Heart right ventricle (tissue), 16 donors: ENCODE measurements at regions not wholly inside any gene's neighbourhood (a gene's known extent, or its start where the extent isn't known, plus 50 kb on each side); places are given as distances from the start of the nearest gene placed in this dataset.

ENCODE experiments used
- ATAC-seq, 8 donors: fragments of 200-7000 bp; cut with Tn5 transposase; one replicate each; pipeline ENCODE4 v1.9.1; 2020; ENCODE audit warnings: mild to moderate bottlenecking in 8 of 8, moderate library complexity in 8 of 8, moderate number of reproducible peaks in 1 of 8
- DNase-seq, 2 donors: peaks; one replicate each; pipeline ENCODE4 v3.0.0-alpha.2; 2020
- H3K27ac ChIP-seq, 10 donors: fragments of 200-600 bp; sonication (generic) in 2 of 10; one replicate each; pipeline versions ENCODE4 v1.5.0 to v1.8.0; 2020 to 2022; ENCODE audit warnings: mild to moderate bottlenecking in 3 of 10
- H3K27me3 ChIP-seq, 7 donors: fragments of 200-600 bp; one replicate each; pipeline ENCODE4 v1.8.0; 2021 to 2022; ENCODE audit warnings: mild to moderate bottlenecking in 2 of 7
- H3K36me3 ChIP-seq, 9 donors: fragments of 200-600 bp; sonication (generic) in 1 of 9; one replicate each; pipeline versions ENCODE4 v1.5.0 to v1.8.0; 2020 to 2022; ENCODE audit warnings: mild to moderate bottlenecking in 2 of 9
- H3K4me1 ChIP-seq, 9 donors: fragments of 200-600 bp; sonication (generic) in 1 of 9; one replicate each; pipeline versions ENCODE4 v1.5.0 to v1.8.0; 2020 to 2022; ENCODE audit warnings: mild to moderate bottlenecking in 4 of 9
- H3K4me3 ChIP-seq, 10 donors: fragments of 200-600 bp; sonication (generic) in 2 of 10; one replicate each; pipeline versions ENCODE4 v1.5.0 to v1.8.0; 2020 to 2022; ENCODE audit warnings: mild to moderate bottlenecking in 7 of 10, moderate library complexity in 2 of 10
- H3K9me3 ChIP-seq, 11 donors: fragments of 200-600 bp in 10 of 11; sonication (generic) in 2 of 11; one replicate each; pipeline versions ENCODE4 v1.5.0 to v1.8.0; 2013 to 2022; ENCODE audit warnings: mild to moderate bottlenecking in 2 of 11, control low read depth in 1 of 11, moderate library complexity in 1 of 11
- WGBS, 2 donors: extraction: QIAGEN DNeasy Blood & Tissue Kit; methylation state at CpG; one replicate each; pipeline ENCODE4 v1.1.7; 2013; ENCODE audit warnings: inconsistent platforms in 1 of 2; 5-methylcytosine and 5-hydroxymethylcytosine counted together
- intact Hi-C, 10 donors: fragments of 100-400 bp; cut with DNase I; formaldehyde crosslinking; loops; one replicate each; pipeline versions ENCODE4 v1.11.1 to v1.14.2; 2022
- TF ChIP-seq, protein P1 (sequence below), 9 donors: fragments of 200-600 bp; sonication (generic) in 2 of 9; IDR thresholded peaks; one replicate each; pipeline versions ENCODE4 v1.5.0 to v1.8.0; 2021 to 2022; ENCODE audit warnings: antibody characterized with exemption in 9 of 9, mild to moderate bottlenecking in 5 of 9, moderate library complexity in 1 of 9
- donor health status: Arrhythmogenic right ventricular cardiomyopathy.
- donor health status: ischemic (EF 13 %, LVEDD 7.1; RV severe dilation, severe dysfunction).
- donor health status: healthy with polysubstance abuse.
- donor health status: DM: no; HTN: yes; CAD: no.
- donor health status: DM: no; HTN: no; CAD: no.
- donor health status: ischemic (EF 25% LVEDD 6.9; RV normal size, moderate dysfunction).
- donor health status: ischemic (EF 25% LVEDD 5.7; RV mildly dilated, moderate dysfunction).
- donor health status: healthy.
- donor health status: DM: yes; HTN: yes; CAD: no.
- donor health status: Ischemic cardiomyopathy.
- donor health status: ischemic (EF 35%, LVEDD 5.7; RV mildly dilated, moderate dysfunction).
- donor health status: nonischemic (EF 11% LVEDD 7.7; RV severe dilation, severe dysfunction).
- donor health status: DM: yes; HTN: yes; CAD: no.
- donor health status: PGD.
- donor health status: ischemic (EF 29% LVEDD 5.4; RV normal size, mild dysfunction).
- donor health status: nonischemic (EF 23%, LVEDD 6.1; RV moderate dilation, normal function).

DNA sequence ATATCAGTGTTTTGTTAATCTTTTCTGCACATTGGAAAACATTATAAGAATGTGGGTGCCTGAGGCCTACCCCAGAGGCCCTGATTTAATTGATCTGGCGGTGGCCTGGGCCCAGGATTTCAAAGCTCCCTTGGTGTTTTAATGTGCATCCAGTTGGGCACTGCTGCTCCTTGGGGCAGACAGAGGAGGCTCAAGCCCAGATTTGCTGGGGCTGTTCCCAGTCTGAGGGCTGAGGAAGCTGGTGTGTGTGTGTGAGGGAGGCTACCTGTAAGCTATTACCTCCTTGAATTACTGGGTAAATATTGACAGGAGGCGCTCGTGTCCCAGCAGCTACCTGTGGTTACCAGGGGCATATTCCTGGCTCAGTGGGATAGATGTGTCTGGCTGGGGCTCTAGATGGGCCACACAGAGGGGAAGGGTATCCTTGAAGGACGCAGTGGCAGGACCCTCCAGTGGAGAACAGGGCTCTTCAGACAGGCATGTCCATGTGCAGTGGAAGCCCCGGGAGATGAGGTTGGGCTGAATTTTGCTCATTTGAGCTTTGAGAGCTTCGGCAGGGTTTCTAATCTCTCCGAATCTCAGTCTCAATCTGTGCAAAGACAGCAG lies 975.4 kb upstream of the ZNF722 start:
- H3K27me3 ChIP-seq = no peaks in the 10 kb centered on the region
- no peak for ATAC-seq
- no peaks in the 10 kb centered on the region for H3K36me3 ChIP-seq
- TF ChIP-seq, protein P1, sequence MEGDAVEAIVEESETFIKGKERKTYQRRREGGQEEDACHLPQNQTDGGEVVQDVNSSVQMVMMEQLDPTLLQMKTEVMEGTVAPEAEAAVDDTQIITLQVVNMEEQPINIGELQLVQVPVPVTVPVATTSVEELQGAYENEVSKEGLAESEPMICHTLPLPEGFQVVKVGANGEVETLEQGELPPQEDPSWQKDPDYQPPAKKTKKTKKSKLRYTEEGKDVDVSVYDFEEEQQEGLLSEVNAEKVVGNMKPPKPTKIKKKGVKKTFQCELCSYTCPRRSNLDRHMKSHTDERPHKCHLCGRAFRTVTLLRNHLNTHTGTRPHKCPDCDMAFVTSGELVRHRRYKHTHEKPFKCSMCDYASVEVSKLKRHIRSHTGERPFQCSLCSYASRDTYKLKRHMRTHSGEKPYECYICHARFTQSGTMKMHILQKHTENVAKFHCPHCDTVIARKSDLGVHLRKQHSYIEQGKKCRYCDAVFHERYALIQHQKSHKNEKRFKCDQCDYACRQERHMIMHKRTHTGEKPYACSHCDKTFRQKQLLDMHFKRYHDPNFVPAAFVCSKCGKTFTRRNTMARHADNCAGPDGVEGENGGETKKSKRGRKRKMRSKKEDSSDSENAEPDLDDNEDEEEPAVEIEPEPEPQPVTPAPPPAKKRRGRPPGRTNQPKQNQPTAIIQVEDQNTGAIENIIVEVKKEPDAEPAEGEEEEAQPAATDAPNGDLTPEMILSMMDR (IDR thresholded peaks at IDR 0.05) = no peak
- intact Hi-C loops = loop anchor here in 2 of 10 donors (2.0 to 10.0 kb wide), 2 partner anchors 16 to 1602 kb away; no protein-coding TSS in a partner anchor
- no peaks in the 10 kb centered on the region for H3K4me1 ChIP-seq
- no peak for DNase-seq
- H3K27ac ChIP-seq = no peak overlapping the region
- WGBS, 2 donors = 71 to 74% methylated on average over 7 of the region's 7 CpGs
- peaks cover 0 to 75% (median 2%) of the 10 kb centered on the region in 11 donors for H3K9me3 ChIP-seq
- no peak overlapping the region for H3K4me3 ChIP-seq

DNA sequence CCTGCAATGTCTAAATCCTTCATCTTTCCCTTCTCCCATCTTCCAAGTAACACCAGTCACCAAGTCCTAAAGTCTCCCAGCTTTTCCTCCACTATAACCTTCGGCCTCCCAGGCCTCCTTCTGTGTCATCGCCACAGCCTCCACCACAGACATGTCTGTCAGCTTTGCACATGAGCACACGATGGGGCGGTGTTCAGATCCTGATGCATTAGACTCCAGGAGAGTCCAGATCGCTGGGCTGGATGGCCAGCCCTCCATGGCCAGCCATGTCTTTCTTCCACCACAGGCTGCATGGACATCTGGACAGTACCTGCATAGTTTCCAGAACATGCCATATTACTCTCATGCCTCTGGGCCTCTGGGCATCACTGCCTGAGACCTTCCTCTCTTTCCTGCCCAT lies 974.2 kb upstream of the ZNF722 start:
- no peak overlapping the region for H3K4me3 ChIP-seq
- no peak for DNase-seq
- intact Hi-C loops = loop anchor here in 1 of 10 donors (10.0 kb wide), 1 partner anchor 1600 kb away; no protein-coding TSS in a partner anchor

DNA sequence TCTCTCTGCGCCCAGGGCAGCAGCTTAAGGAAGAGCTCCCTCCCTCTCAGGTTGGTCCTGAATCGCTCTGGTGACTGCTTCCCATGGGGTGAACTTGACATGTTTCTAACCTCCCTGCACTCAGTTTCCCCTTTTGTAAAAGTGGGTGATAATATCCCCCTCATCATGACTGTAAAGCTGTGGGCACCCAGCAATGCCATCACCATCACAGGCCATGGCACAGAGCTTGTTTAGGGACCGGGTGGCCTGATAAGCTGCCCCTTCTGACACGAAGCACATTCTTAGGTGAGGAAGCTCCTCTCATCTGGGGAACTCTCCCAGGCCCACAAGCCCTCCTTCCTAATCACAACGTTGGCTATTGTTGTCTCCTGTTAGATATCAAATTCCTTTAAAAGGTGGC lies 972.8 kb upstream of the ZNF722 start:
- no peak for ATAC-seq
- intact Hi-C loops = loop anchor here in 1 of 10 donors (10.0 kb wide), 1 partner anchor 1599 kb away; no protein-coding TSS in a partner anchor
- H3K27me3 ChIP-seq = no peaks in the 10 kb centered on the region
- H3K4me3 ChIP-seq = no peak overlapping the region
- WGBS, 2 donors = 46 to 53% methylated on average over 5 of the region's 5 CpGs
- H3K36me3 ChIP-seq = no peaks in the 10 kb centered on the region
- no peaks in the 10 kb centered on the region for H3K4me1 ChIP-seq
- no peak overlapping the region for H3K27ac ChIP-seq
- TF ChIP-seq, protein P1 (IDR thresholded peaks at IDR 0.05) = no peak
- no peak for DNase-seq
- peaks cover 0 to 89% (median 0%) of the 10 kb centered on the region in 11 donors for H3K9me3 ChIP-seq

More for the DNA sequence above, 974.2 kb upstream of the ZNF722 start:
- H3K4me1 ChIP-seq = no peaks in the 10 kb centered on the region
- no peaks in the 10 kb centered on the region for H3K27me3 ChIP-seq
- WGBS, 2 donors = 69 to 70% methylated on average over 5 of the region's 5 CpGs
- TF ChIP-seq, protein P1 (IDR thresholded peaks at IDR 0.05) = no peak
- no peak for ATAC-seq
- no peak overlapping the region for H3K27ac ChIP-seq
- H3K9me3 ChIP-seq = peaks cover 0 to 87% (median 0%) of the 10 kb centered on the region in 11 donors
- no peaks in the 10 kb centered on the region for H3K36me3 ChIP-seq

DNA sequence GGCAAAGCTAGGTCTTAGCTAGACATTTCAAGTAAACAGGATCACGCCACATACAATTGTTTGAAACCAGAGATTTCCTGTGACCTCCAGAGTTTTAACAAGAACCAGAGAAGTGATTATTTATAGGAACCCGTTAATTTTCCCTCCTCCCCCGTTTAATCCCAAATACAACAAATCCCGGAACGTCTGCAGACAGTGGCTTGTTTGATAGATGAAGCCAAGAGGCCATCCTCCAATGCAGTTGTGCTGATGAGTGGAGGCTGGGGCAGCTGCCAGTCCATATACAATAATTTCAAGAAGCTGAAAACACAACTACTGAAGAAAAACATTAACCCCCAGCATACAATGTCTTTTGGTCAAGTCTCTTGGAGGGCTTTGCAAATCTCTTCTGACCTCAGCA lies 971.6 kb upstream of the ZNF722 start:
- no peak for DNase-seq
- TF ChIP-seq, protein P1 (IDR thresholded peaks at IDR 0.05) = no peak
- Histone ChIP-seq H3K4me3 (no peak overlapping the region), H3K9me3 (peaks cover 0 to 87% (median 0%) of the 10 kb centered on the region in 11 donors), H3K27ac (no peak overlapping the region), H3K36me3 (no peaks in the 10 kb centered on the region), H3K27me3 (no peaks in the 10 kb centered on the region), H3K4me1 (no peaks in the 10 kb centered on the region)
- intact Hi-C loops = loop anchor here in 1 of 10 donors (10.0 kb wide), 1 partner anchor 1598 kb away; no protein-coding TSS in a partner anchor
- no peak for ATAC-seq
- WGBS, 2 donors = 66% methylated on average over 5 of the region's 5 CpGs
